Hindlimb muscle (tissue), 1 donor: ENCODE measurements at regions not wholly inside any gene's neighbourhood (a gene's known extent, or its start where the extent isn't known, plus 50 kb on each side); places are given as distances from the start of the nearest gene placed in this dataset.
A peak's percentile ranks its signal among the peaks of the same experiment; 100 is the strongest.
"Not testable (repeated sequence)": the region's sequence is repeated elsewhere in the genome, so short reads cannot be mapped to it uniquely, and the experiment has no call there.

Source experiments
- DNase-seq: peaks from one replicate; pipeline ENCODE4 v3.0.0-alpha.2; 2013

GRCh38 chr9:101849102-101849707, 110.8 kb upstream of the GRIN3A start:
- no peak for DNase-seq

- DNase-seq, result peak; percentile 33
Observed at GRCh38 chr9:101848485-101848919, 110.1 kb upstream of the GRIN3A start.

- DNase-seq, result no peak
Observed at GRCh38 chr9:101846161-101846560, 107.7 kb upstream of the GRIN3A start.

GRCh38 chr9:101840694-101841188, 102.3 kb upstream of the GRIN3A start:
- no peak for DNase-seq

- DNase-seq, result not testable (repeated sequence)
Observed at GRCh38 chr9:101838988-101839387, 100.5 kb upstream of the GRIN3A start.

- no peak for DNase-seq
Observed at GRCh38 chr9:101836021-101836420, 97.6 kb upstream of the GRIN3A start.

- no peak for DNase-seq
Observed at GRCh38 chr9:101832486-101832885, 94.0 kb upstream of the GRIN3A start.

GRCh38 chr9:101821450-101821849, 83.0 kb upstream of the GRIN3A start:
- DNase-seq, result not testable (repeated sequence)

- DNase-seq, result not testable (repeated sequence)
Observed at GRCh38 chr9:101820983-101821382, 82.5 kb upstream of the GRIN3A start.

GRCh38 chr9:101814064-101814463, 75.6 kb upstream of the GRIN3A start:
- DNase-seq, result no peak

GRCh38 chr9:101807879-101808278, 69.4 kb upstream of the GRIN3A start:
- not testable (repeated sequence) for DNase-seq

GRCh38 chr9:101796044-101796443, 57.6 kb upstream of the GRIN3A start:
- no peak for DNase-seq

GRCh38 chr9:101795147-101795546, 56.7 kb upstream of the GRIN3A start:
- DNase-seq, result no peak

GRCh38 chr9:101792475-101792874, 54.0 kb upstream of the GRIN3A start:
- DNase-seq, result no peak

- DNase-seq, result peak; percentile 8
Observed at GRCh38 chr9:101791938-101792337, 53.5 kb upstream of the GRIN3A start.

GRCh38 chr9:101791533-101791932, 53.1 kb upstream of the GRIN3A start:
- DNase-seq, result no peak
